HG02938 (cell line): ENCODE measurements at regions not wholly inside any gene's neighbourhood (a gene's known extent, or its start where the extent isn't known, plus 50 kb on each side); places are given as distances from the start of the nearest gene placed in this dataset.
"Not testable (repeated sequence)": the region's sequence is repeated elsewhere in the genome, so short reads cannot be mapped to it uniquely, and the experiment has no call there.

Experiments used
- ATAC-seq: cut with Tn5 transposase; IDR thresholded peaks from one replicate; pipeline ENCODE4 v1.9.1; 2021; ENCODE audit warnings: mild to moderate bottlenecking, moderate library complexity; ENCODE audit not compliant: unreplicated experiment

DNA sequence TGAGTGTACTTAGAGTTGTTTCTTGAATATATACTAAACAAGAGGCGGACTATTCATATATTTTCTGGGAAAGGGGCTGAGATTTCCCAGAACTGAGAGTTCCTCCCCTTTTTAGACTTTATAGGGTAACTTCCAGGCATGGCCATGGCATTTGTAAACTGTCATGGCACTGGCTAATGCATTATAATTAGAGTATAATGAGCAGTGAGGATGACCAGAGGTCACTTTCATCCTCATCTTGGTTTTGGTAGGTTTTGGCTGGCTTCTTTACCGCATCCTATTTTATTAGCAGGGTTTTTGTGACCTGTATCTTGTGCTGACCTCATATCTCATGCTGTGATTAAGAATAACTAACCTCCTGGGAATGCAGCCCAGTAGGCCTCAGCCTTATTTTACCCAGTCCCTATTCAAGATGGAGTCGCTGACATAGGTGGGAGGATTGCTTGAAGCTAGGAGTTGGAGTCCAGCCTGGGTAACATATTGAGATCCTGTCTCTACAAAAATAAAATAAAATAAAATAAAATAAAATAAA lies 91.4 kb downstream of the MOBP start:
- ATAC-seq, result no peak

- no peak for ATAC-seq
Measured at GRCh38 chr3:39559543-39559942, 92.1 kb downstream of the MOBP start.

DNA sequence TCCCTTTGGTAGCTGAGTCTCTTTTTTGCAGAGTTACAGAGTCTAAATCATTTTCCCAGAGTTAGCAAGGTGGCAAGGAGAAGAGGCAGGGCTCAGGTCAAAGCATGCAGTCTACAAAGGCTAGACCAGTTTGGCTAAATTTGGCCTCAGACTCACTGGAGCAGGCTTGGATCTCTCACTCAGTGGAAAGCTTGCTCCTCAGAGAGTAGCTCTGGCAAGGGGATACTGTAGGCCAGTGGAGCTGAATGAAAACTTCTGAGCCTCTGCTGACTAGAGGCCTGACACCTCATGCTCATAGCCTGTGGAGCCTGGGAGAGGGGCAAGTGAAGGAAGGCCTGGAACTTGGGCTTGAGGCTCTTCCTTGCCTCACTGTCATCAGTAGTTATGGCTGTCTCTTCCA lies 101.0 kb downstream of the MOBP start:
- ATAC-seq, result no peak

DNA sequence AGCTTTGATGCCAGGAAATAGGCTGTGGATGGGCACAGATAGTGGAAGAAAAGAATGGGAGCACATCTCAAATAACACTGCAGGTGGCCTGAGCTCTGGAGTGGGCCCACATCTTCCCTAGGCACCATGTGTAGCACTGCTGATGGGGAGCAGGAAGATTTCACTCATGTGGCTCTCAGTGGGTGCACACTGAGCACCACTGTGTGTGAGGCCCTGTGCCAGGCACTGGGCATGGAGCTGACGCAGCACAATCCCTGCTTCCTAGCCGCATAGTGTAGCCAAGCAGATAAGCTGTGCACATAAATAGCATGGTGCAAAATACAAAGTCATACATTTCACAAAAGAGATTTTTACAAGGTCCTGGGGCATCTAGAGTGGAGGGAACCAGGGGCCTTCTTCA lies 101.6 kb downstream of the MOBP start:
- no peak for ATAC-seq

DNA sequence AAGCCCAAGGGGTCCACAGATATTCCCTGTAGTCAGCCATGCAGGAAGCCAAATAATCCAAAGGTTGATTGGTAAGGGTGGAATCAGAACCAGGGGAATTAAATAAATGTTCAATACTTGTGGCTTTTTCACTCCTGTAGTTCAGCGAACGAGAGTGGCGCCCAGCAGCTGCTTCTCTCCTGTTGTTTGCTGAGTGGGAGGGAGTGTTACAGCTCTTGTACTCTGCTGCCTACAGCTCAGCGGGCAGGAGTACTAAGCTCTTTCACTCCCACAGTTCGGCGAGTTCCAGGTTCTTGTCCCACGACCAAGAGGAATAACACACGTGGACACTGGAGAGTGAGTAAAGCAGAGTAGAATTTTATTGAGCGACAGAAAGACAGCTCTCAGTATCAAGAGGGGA lies 105.9 kb downstream of the MOBP start:
- ATAC-seq, result no peak

GRCh38 chr3:39577541-39577940 lies 110.1 kb downstream of the MOBP start:
- no peak for ATAC-seq

DNA sequence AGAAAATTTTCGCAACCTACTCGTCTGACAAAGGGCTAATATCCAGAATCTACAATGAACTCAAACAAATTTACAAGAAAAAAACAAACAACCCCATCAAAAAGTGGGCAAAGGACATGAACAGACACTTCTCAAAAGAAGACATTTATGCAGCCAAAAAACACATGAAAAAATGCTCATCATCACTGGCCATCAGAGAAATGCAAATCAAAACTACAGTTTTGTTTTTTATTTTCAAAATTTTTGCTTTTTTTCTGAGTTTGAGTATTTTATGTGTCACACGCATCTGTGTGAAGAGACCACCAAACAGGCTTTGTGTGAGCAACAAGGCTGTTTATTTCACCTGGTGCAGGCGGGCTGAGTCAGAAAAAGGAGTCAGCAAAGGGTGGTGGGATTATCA lies 118.7 kb downstream of the MOBP start:
- not testable (repeated sequence) for ATAC-seq

- ATAC-seq, result no peak
Measured at GRCh38 chr3:39587113-39587512, 119.6 kb downstream of the MOBP start.

DNA sequence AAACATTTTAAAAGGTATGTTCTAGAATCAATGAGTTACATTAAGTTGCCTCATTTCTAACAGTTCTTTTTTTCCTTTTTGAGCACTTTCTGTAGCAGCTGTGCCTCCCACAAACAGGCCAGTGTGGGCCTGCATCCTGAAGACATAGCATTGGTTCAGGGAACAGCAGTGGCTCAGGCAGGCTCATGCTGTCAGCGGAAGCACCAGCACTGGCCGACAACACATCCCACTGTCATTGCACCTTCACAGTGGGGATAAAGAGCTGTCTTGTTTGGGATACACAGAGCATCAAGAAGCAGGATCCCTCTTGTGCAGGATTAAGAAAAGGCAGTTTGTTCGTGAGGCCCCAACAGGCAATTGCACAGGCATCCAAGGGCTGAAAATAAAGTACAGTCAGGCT lies 123.3 kb downstream of the MOBP start:
- no peak for ATAC-seq

DNA sequence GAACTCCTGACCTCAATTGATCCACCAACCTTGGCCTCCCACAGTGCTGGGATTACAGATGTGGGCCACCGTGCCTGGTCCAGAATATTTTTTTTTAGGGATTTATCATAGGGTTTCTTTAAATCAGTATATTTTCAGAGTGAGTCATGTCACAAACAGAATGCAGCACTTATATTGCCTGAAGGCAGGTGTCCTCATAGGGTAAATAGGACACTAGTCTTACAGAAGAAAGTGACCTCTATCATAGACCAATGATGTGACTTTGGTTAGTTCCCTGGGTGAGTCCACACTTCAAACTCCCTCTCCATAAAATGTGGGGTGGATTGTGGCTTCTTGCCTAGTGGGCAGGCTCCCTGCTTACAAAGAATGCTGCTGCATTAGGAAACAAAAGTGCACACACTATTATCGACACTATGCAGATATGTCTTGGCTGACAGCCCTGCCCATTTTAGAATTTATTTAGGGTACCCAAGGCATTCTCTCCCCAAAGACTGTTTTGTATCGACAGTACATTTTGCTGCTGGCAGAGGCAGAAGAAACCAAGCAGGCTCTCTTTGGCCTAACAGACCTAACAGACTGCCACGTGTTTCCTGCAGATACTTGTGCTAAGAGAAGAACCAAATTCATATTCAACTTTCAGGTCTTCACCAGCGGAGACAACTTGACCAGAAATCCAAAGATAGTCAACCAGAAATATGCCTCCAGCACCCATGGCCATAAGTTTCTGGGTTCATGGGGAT lies 125.0 kb downstream of the MOBP start:
- no peak for ATAC-seq

DNA sequence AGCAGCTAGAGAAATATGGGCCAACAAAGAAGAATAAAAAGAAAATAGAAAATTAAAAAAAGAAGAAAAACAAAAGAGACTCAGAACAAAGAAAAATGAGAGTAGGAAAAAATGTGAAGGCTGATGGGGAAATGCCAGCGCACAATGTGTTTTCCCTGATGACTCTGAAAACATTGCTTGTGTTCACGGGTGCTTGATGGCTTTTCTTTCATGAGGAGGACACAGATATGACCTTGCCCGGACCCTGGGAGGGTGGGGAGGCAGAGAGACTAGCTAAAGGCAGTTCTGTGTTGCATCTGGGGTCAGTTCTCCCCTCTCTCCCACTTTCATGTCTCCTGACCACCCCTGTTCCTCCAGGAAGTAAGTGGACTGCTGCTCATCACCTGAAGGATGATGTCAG lies 125.9 kb downstream of the MOBP start:
- ATAC-seq, result no peak

- ATAC-seq, result no peak
Measured at GRCh38 chr3:39601241-39601640, 133.8 kb downstream of the MOBP start.

GRCh38 chr3:39605837-39606236 lies 138.4 kb downstream of the MOBP start:
- ATAC-seq, result no peak

GRCh38 chr3:39626198-39626597 lies 158.7 kb downstream of the MOBP start:
- ATAC-seq, result no peak

GRCh38 chr3:39631136-39631535 lies 163.7 kb downstream of the MOBP start:
- no peak for ATAC-seq

DNA sequence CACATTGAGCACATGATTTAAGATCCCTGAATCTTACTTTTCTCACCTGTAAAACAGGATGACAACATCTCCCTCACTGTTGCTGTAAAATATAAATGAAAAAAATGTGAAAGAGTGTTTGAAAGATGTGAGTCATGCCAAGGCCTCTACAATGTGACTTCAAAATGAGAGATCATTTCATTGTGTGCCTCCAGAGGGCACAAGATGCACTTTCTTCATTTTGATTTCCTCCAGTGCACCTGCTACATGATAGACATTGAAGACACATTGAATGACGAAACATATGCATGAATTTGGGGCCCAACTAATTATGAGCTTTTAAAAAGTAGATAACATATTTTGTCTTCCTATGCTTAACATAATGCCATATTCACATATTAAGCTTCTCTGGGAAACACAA lies 170.3 kb downstream of the MOBP start:
- no peak for ATAC-seq

DNA sequence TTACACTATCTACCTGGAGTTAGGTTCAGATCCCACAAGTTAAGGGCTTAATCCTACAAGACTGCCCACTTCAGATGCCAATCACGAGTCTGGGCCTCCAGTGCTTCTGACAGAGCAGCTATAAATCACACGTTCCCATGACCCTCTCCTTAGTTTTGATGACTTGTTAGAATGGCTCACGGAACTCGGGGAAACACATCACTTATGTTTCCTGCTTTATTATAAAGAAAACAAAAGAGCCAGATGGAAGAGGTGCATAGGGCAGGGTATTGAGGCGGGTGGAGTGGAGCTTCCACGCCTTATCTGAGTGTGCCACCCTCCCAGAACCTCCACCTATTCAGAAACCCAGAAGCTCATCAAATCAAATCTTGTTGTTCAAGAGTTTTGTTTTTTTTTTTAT lies 170.8 kb downstream of the MOBP start:
- ATAC-seq, result no peak

DNA sequence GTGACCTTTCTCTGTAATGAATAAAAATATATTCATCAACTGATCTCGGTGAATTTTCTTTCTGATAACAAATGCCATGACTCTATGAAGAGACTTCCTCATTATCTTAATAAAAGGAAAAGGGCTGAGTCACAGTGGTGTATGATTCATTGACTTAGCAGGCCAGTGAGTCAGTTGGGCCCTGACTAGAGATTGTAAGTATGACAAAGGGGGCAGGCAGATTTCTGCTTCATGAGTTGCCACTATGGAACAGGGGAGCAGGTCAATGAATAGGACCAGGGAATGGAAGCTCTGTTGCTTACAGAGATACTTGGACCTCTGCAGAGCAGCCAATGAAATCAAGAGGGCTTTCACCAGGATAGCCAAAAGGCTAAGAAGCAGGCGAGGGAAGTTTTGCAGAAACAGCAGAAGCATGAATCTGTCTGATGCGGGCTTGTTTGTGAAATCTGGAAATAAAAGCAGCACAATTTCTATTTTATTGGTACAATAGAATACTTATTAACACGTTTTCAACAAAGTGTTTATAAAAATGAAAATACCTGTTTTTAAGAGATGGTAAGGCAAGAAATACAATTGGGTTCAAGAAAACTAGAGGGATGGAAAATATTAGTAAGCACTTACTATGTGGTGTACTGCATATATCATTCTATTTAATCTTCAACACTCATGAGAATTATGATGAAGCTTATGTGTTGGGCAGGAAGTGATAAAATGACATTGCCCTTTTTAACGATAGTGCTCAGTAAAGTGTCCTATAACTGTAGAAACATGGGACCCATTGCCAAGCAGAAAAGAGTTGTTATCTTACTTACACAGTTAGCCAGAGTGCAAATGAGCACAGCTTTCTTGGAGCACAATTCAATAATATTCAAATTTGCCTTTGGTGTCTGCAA lies 169.8 kb upstream of the MYRIP start:
- ATAC-seq, result no peak

DNA sequence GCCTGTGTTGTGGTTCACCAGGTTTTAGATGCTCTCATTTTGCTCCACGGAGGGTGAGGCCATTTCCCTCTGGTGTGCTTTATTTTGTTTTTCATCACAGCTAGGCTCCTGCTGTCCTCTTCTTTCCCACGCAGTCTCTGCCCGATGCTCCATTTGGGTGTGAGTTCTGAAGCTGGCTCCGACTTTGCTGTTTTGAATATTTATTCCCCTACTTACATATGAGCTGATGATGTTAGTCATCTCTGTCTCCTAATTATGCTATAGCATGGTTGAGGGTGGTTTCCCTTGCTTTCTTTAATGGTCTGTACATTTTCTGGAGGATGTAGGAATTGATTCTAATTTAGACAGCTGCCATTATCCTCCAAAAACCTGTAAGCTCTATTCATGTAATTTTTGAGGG lies 168.1 kb upstream of the MYRIP start:
- ATAC-seq, result no peak

- ATAC-seq, result no peak
Measured at GRCh38 chr3:39644176-39644575, 165.2 kb upstream of the MYRIP start.

DNA sequence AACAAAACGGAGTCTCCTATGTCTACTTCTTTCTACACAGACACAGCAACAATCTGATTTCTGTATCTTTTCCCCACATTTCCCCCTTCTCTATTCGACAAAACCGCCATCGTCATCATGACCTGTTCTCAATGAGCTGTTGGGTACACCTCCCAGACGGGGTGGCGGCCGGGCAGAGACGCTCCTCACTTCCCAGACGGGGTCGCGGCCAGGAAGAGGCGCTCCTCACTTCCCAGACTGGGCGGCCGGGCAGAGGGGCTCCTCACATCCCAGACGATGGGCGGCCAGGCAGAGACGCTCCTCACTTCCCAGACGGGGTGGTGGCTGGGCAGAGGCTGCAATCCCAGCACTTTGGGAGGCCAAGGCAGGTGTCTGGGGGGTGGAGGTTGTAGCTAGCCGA lies 158.2 kb upstream of the MYRIP start:
- ATAC-seq, result not testable (repeated sequence)
